ENCODE measurements at regions not wholly inside any gene's neighbourhood (a gene's known extent, or its start where the extent isn't known, plus 50 kb on each side); places are given as distances from the start of the nearest gene placed in this dataset.

- no peak for DNase-seq
Measured at GRCh38 chr7:102721-103120, 89.7 kb upstream of the FAM20C start.

GRCh38 chr7:103981-104380, 88.4 kb upstream of the FAM20C start:
- peak; percentile 21 for DNase-seq

- DNase-seq: no peak
Measured at GRCh38 chr7:105002-105401, 87.4 kb upstream of the FAM20C start.

- DNase-seq: no peak
Measured at GRCh38 chr7:106356-106755, 86.0 kb upstream of the FAM20C start.

GRCh38 chr7:107233-107632, 85.1 kb upstream of the FAM20C start:
- no peak for DNase-seq

- no peak for DNase-seq
Measured at GRCh38 chr7:107907-108306, 84.5 kb upstream of the FAM20C start.

- DNase-seq: no peak
Measured at GRCh38 chr7:109094-109493, 83.3 kb upstream of the FAM20C start.

- DNase-seq: no peak
Measured at GRCh38 chr7:109898-110556, 82.3 kb upstream of the FAM20C start.

GRCh38 chr7:110557-111232, 81.7 kb upstream of the FAM20C start:
- no peak for DNase-seq

GRCh38 chr7:111591-111990, 80.8 kb upstream of the FAM20C start:
- DNase-seq: no peak

GRCh38 chr7:112881-113280, 79.5 kb upstream of the FAM20C start:
- DNase-seq: no peak

GRCh38 chr7:115274-115911, 77.0 kb upstream of the FAM20C start:
- peak; percentile 18 for DNase-seq

GRCh38 chr7:116188-116981, 76.0 kb upstream of the FAM20C start:
- DNase-seq: no peak

GRCh38 chr7:117836-118614, 74.3 kb upstream of the FAM20C start:
- no peak for DNase-seq

- no peak for DNase-seq
Measured at GRCh38 chr7:118615-119391, 73.6 kb upstream of the FAM20C start.

GRCh38 chr7:119392-120163, 72.8 kb upstream of the FAM20C start:
- DNase-seq: no peak

GRCh38 chr7:120164-120991, 72.0 kb upstream of the FAM20C start:
- DNase-seq: no peak

- no peak for DNase-seq
Measured at GRCh38 chr7:121002-121785, 71.2 kb upstream of the FAM20C start.

- no peak for DNase-seq
Measured at GRCh38 chr7:123237-123636, 69.1 kb upstream of the FAM20C start.

Measured in fibroblast of skin of right biceps (primary cell).